ENCODE measurements at regions not wholly inside any gene's neighbourhood (a gene's known extent, or its start where the extent isn't known, plus 50 kb on each side); places are given as distances from the start of the nearest gene placed in this dataset.

DNA sequence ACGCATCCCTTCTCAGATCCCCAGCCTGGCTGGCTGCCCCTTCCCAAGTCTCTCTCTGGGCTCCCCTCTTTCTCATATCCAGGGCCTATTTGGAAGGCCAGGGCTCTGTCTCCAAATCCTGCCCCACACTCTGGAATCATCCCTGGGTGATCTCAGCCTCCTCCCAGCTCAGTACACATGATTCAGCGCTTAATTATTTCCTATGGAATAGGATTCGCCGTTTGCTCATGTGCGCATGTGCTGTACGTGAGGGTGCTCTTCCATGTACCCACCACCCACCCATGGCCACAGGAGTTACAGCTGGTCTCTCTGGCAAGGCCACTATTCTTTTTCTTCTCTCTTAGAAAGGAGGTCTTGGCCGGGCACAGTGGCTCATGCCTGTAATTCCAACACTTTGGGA is 81.7 kb upstream of the FOXP4 start:
- TF ChIP-seq, protein P1, sequence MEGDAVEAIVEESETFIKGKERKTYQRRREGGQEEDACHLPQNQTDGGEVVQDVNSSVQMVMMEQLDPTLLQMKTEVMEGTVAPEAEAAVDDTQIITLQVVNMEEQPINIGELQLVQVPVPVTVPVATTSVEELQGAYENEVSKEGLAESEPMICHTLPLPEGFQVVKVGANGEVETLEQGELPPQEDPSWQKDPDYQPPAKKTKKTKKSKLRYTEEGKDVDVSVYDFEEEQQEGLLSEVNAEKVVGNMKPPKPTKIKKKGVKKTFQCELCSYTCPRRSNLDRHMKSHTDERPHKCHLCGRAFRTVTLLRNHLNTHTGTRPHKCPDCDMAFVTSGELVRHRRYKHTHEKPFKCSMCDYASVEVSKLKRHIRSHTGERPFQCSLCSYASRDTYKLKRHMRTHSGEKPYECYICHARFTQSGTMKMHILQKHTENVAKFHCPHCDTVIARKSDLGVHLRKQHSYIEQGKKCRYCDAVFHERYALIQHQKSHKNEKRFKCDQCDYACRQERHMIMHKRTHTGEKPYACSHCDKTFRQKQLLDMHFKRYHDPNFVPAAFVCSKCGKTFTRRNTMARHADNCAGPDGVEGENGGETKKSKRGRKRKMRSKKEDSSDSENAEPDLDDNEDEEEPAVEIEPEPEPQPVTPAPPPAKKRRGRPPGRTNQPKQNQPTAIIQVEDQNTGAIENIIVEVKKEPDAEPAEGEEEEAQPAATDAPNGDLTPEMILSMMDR (IDR thresholded peaks at IDR 0.05): no peak
- no peak for TF ChIP-seq POLR2AphosphoS5 (IDR thresholded peaks at IDR 0.05; ENCODE audit: low read depth, low read length)

Measured in Panc1 (cell line).